RWPE1 (cell line): ENCODE measurements at regions not wholly inside any gene's neighbourhood (a gene's known extent, or its start where the extent isn't known, plus 50 kb on each side); places are given as distances from the start of the nearest gene placed in this dataset.

Experiments
- CTCF ChIA-PET: fragments of 350-600 bp; sonication (Branson Sonifier 250); formaldehyde crosslinking; extraction: SDS; loops from one replicate; lab custom pipeline; 2021; lab: Yijun Ruan, JAX
- POLR2A ChIA-PET: fragments of 400-600 bp; formaldehyde crosslinking; extraction: SDS; loops from one replicate; lab custom pipeline; 2020; ENCODE audit warnings: antibody characterized with exemption; ENCODE audit not compliant: low non-redundant PET; lab: Yijun Ruan, JAX
- DNase-seq: peaks from one replicate; pipeline ENCODE4 v3.0.0; 2012; ENCODE audit warnings: low spot score
- H3K27ac ChIP-seq: fragments of 450-650 bp; 2 replicates; pipeline ENCODE4 v1.5.1; 2017
- CTCF ChIP-seq: fragments of 450-650 bp; conservative IDR thresholded peaks from 2 replicates; pipeline ENCODE4 v1.5.1; 2017; ENCODE audit warnings: low read depth, mild to moderate bottlenecking

GRCh38 chr4:163273922-163274321, 58.5 kb downstream of the NPY1R start:
- no peak for TF ChIP-seq CTCF
- no peak for DNase-seq
- POLR2A ChIA-PET, result no interaction called here
- CTCF ChIA-PET, result no interaction called here
- no peak overlapping the region for H3K27ac ChIP-seq

DNA sequence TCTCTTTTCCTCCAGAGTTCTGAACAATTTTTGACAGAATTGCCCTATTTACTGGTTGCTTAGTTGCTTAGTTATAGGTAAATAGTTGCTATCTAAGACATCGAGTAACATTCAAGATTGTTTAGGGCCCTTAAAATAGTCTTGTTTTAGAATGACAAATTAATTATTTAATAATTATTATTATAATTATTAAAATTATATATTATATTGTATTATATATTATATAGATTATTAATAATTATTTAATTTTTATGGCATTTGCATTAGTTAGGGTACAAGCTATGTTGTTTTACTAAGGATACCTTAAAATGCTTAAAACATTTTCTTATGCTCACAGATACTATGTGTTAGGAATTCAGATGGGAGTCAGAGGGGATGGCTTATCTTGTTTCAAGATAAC, 59.2 kb downstream of the NPY1R start:
- no peak overlapping the region for H3K27ac ChIP-seq
- POLR2A ChIA-PET, result no interaction called here
- TF ChIP-seq CTCF, result no peak
- no peak for DNase-seq
- CTCF ChIA-PET, result no interaction called here

DNA sequence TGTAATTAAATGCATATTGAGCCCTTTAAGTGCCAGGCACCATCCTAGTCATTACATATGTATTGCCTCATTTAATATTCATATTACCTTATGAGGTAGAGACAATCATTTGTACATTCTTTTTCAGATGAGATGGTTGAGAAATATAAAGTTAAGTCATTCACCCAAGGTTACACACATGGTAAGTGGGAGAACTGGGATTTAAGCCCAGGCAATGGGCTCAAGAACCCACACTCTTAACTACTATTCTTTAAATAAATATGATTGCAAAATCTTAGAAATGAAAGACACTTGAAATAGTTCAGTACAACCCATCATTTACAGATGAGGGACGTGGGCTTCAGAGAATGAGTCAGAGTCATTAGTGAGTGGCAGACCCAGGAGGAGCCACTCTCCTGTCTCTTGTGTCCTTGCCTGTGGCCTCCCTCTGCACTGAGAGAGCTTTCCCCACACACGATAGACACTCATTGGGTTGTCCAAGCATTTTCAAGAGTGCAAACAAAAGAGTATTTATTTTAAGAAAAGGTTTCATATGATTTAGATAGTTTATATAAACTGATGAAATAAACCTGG, 60.8 kb downstream of the NPY1R start:
- ChIA-PET CTCF (no interaction called here), POLR2A (no interaction called here)
- no peak for DNase-seq
- TF ChIP-seq CTCF, result no peak
- H3K27ac ChIP-seq, result no peak overlapping the region

DNA sequence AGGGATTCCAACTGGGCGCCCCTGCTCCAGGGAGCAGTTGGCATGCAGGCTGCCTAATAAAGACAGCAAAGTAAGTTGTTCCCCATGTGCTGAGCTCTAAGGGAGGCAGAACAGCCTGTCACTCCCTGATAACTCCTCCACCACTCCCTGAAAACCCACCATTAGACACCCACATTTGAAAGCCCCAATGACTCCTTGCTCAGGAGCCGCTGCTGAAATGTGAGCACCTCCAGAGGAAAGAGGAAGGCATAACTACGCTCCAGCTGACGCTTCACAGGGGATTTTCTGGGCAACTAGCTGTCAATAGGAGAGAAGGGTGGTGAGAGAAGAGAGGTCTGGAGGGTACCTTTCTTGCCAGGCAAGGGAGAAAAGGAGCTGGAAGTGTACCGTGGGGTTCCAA, 62.5 kb downstream of the NPY1R start:
- no peak overlapping the region for H3K27ac ChIP-seq
- no peak for TF ChIP-seq CTCF
- ChIA-PET POLR2A (no interaction called here), CTCF (no interaction called here)
- DNase-seq, result no peak

GRCh38 chr4:163269166-163269565, 63.2 kb downstream of the NPY1R start:
- no peak for TF ChIP-seq CTCF
- DNase-seq, result no peak
- no peak overlapping the region for H3K27ac ChIP-seq
- POLR2A ChIA-PET, result no interaction called here
- CTCF ChIA-PET, result no interaction called here

GRCh38 chr4:163264934-163265333, 67.5 kb downstream of the NPY1R start:
- ChIA-PET POLR2A (no interaction called here), CTCF (no interaction called here)
- H3K27ac ChIP-seq, result no peak overlapping the region
- TF ChIP-seq CTCF, result no peak
- no peak for DNase-seq
